H1 (cell line): ENCODE measurements at regions not wholly inside any gene's neighbourhood (a gene's known extent, or its start where the extent isn't known, plus 50 kb on each side); places are given as distances from the start of the nearest gene placed in this dataset.

ENCODE experiments used
- CTCF ChIA-PET: fragments of 300-600 bp; sonication (Branson Sonifier 250); formaldehyde crosslinking; loops from one replicate; lab custom pipeline; 2021; ENCODE audit not compliant: partially characterized antibody; lab: Charles Lee
- POLR2A ChIA-PET: fragments of 300-600 bp; sonication (Branson Sonifier 250); formaldehyde crosslinking; loops from one replicate; lab custom pipeline; 2021; ENCODE audit warnings: inconsistent platforms; ENCODE audit not compliant: partially characterized antibody; lab: Charles Lee
- DNase-seq, 2 experiments: peaks; one replicate each; pipeline versions ENCODE4 v3.0.0 to v3.0.0-alpha.2; 2010 to 2022; ENCODE audit warnings: low spot score in 2 of 2, low read depth in 1 of 2, mixed read lengths in 1 of 2
- FAIRE-seq: peaks from 2 replicates; lab custom pipeline; 2011; peaks lifted over from hg19 to GRCh38; lab: Jason Lieb, UNC
- H2AFZ ChIP-seq: 2 replicates; pipeline ENCODE4 v1.8.1; 2012; ENCODE audit warnings: low read length, inconsistent platforms
- H2AK5ac ChIP-seq: 2 replicates; pipeline ENCODE4 v1.6.1; 2013; ENCODE audit warnings: low read depth, low read length
- H2BK120ac ChIP-seq: replicated peaks from 2 replicates; pipeline ENCODE3; 2013; ENCODE audit warnings: low read depth, low read length, inconsistent platforms
- H2BK12ac ChIP-seq: 2 replicates; pipeline ENCODE4 v1.6.1; 2013; ENCODE audit warnings: low read depth, low read length
- H2BK15ac ChIP-seq: 2 replicates; pipeline ENCODE4 v1.6.1; 2013; ENCODE audit warnings: low read length
- H2BK20ac ChIP-seq: 2 replicates; pipeline ENCODE4 v1.6.1; 2013; ENCODE audit warnings: low read length
- H2BK5ac ChIP-seq: 2 replicates; pipeline ENCODE4 v1.6.1; 2013; ENCODE audit warnings: low read depth, low read length
- H3K14ac ChIP-seq: 2 replicates; pipeline ENCODE4 v1.6.1; 2013; ENCODE audit warnings: inconsistent platforms; ENCODE audit not compliant: insufficient read length
- H3K18ac ChIP-seq: 2 replicates; pipeline ENCODE4 v1.6.1; 2013; ENCODE audit warnings: low read length; ENCODE audit errors: extremely low read depth
- H3K23ac ChIP-seq: 2 replicates; pipeline ENCODE4 v1.6.1; 2013; ENCODE audit warnings: inconsistent platforms; ENCODE audit not compliant: insufficient read length
- H3K23me2 ChIP-seq: 2 replicates; pipeline ENCODE4 v1.6.1; 2013; ENCODE audit warnings: low read depth, low read length
- H3K27ac ChIP-seq: 2 replicates; pipeline ENCODE4 v1.6.1; 2011; ENCODE audit warnings: low read depth, low read length, inconsistent platforms
- H3K27me3 ChIP-seq, 4 experiments: replicated peaks in 1 of 4; 1 replicate in 1 of 4; 2 replicates in 3 of 4; pipeline versions ENCODE4 v1.6.1 to v1.8.1; 2011 to 2013; ENCODE audit warnings: low read length in 3 of 4, mild to moderate bottlenecking in 3 of 4, inconsistent platforms in 2 of 4, mixed read lengths in 2 of 4, moderate library complexity in 1 of 4; ENCODE audit not compliant: control insufficient read depth in 3 of 4, insufficient read depth in 3 of 4; ENCODE audit errors: extremely low read depth in 1 of 4
- H3K36me3 ChIP-seq, 4 experiments: 2 replicates each; pipeline versions ENCODE4 v1.6.1 to v1.8.1; 2011 to 2013; ENCODE audit warnings: mild to moderate bottlenecking in 4 of 4, low read length in 3 of 4, moderate library complexity in 2 of 4, control low read depth in 1 of 4, inconsistent platforms in 1 of 4; ENCODE audit not compliant: insufficient read depth in 4 of 4, control insufficient read depth in 2 of 4
- H3K4ac ChIP-seq: replicated peaks from 2 replicates; pipeline ENCODE3; 2013; ENCODE audit warnings: low read length, low read depth, mixed read lengths, inconsistent platforms; ENCODE audit not compliant: insufficient read length
- H3K4me1 ChIP-seq, 4 experiments: replicated peaks in 1 of 4; 1 replicate in 1 of 4; 2 replicates in 3 of 4; pipeline versions ENCODE4 v1.6.1 to v1.8.1; 2011 to 2013; ENCODE audit warnings: low read length in 3 of 4, inconsistent platforms in 2 of 4, mixed read lengths in 1 of 4; ENCODE audit not compliant: insufficient read depth in 4 of 4, control insufficient read depth in 3 of 4
- H3K4me2 ChIP-seq, 2 experiments: 2 replicates each; pipeline versions ENCODE4 v1.6.1 to v1.8.1; 2011 to 2013; ENCODE audit warnings: low read depth in 2 of 2, low read length in 2 of 2, control low read depth in 1 of 2, inconsistent platforms in 1 of 2, mild to moderate bottlenecking in 1 of 2; ENCODE audit not compliant: insufficient read depth in 1 of 2
- H3K4me3 ChIP-seq, 4 experiments: fragments of 200-600, 300-600 bp in 1 of 4; sonication (generic), shearing (Covaris generic), sonication (Bioruptor Twin) in 1 of 4; 2 replicates each; pipeline versions ENCODE4 v1.5.1 to v1.8.1; 2011 to 2016; ENCODE audit warnings: low read length in 4 of 4, low read depth in 3 of 4, control low read depth in 2 of 4, inconsistent platforms in 2 of 4, mild to moderate bottlenecking in 2 of 4, mixed read lengths in 1 of 4, moderate library complexity in 1 of 4; ENCODE audit not compliant: insufficient read depth in 2 of 4; ENCODE audit errors: extremely low read depth in 1 of 4
- H3K56ac ChIP-seq: replicated peaks from 2 replicates; pipeline ENCODE3; 2013; ENCODE audit warnings: low read depth, mild to moderate bottlenecking, mixed read lengths, low read length, inconsistent platforms; ENCODE audit not compliant: insufficient read length
- H3K79me1 ChIP-seq: 2 replicates; pipeline ENCODE4 v1.6.1; 2013; ENCODE audit warnings: low read depth, low read length, control low read depth
- H3K79me2 ChIP-seq, 2 experiments: 2 replicates each; pipeline versions ENCODE4 v1.6.1 to v1.8.1; 2012 to 2013; ENCODE audit warnings: low read length in 2 of 2, mild to moderate bottlenecking in 2 of 2, inconsistent platforms in 1 of 2; ENCODE audit not compliant: insufficient read depth in 2 of 2, control insufficient read depth in 1 of 2
- H3K9ac ChIP-seq, 4 experiments: replicated peaks in 1 of 4; 1 replicate in 1 of 4; 2 replicates in 3 of 4; pipeline versions ENCODE4 v1.6.1 to v1.8.1; 2011 to 2013; ENCODE audit warnings: low read depth in 3 of 4, low read length in 3 of 4, control low read depth in 2 of 4, mild to moderate bottlenecking in 2 of 4, moderate library complexity in 2 of 4, inconsistent platforms in 1 of 4; ENCODE audit errors: extremely low read depth in 1 of 4
- H3K9me3 ChIP-seq, 2 experiments: 2 replicates each; pipeline versions ENCODE4 v1.6.1 to v1.8.1; 2012 to 2013; ENCODE audit warnings: mild to moderate bottlenecking in 2 of 2, moderate library complexity in 2 of 2, control low read depth in 1 of 2, inconsistent platforms in 1 of 2, low read depth in 1 of 2, low read length in 1 of 2, mixed read lengths in 1 of 2; ENCODE audit not compliant: insufficient read depth in 2 of 2
- H4K20me1 ChIP-seq, 2 experiments: replicated peaks in 1 of 2; 2 replicates each; pipeline versions ENCODE3 to v1.8.1; 2011 to 2013; ENCODE audit warnings: inconsistent platforms in 2 of 2, low read length in 2 of 2, mild to moderate bottlenecking in 1 of 2; ENCODE audit not compliant: insufficient read depth in 2 of 2, control insufficient read depth in 1 of 2
- H4K5ac ChIP-seq: 2 replicates; pipeline ENCODE4 v1.6.1; 2013; ENCODE audit warnings: low read length, low read depth, mixed read lengths, inconsistent platforms; ENCODE audit not compliant: insufficient read length
- H4K8ac ChIP-seq: 2 replicates; pipeline ENCODE4 v1.8.0; 2013; ENCODE audit warnings: mild to moderate bottlenecking, moderate library complexity, low read length, inconsistent platforms; ENCODE audit not compliant: insufficient read depth; ENCODE audit errors: extremely low read depth
- H4K91ac ChIP-seq: replicated peaks from 2 replicates; pipeline ENCODE3; 2013; ENCODE audit warnings: low read length, mixed read lengths, inconsistent platforms; ENCODE audit not compliant: insufficient read length
- BRCA1 ChIP-seq: IDR thresholded peaks from 2 replicates; pipeline ENCODE4 v1.6.1; 2012; ENCODE audit warnings: low read depth, low read length, improper control_type of control experiment
- CTCF ChIP-seq, 3 experiments: IDR thresholded peaks; 1 replicate in 2 of 3; 2 replicates in 1 of 3; pipeline versions ENCODE4 v1.5.1 to v1.6.1; 2011; ENCODE audit warnings: low read length in 3 of 3, mild to moderate bottlenecking in 3 of 3, inconsistent platforms in 2 of 3, low read depth in 1 of 3, moderate library complexity in 1 of 3; ENCODE audit not compliant: insufficient read depth in 1 of 3; ENCODE audit errors: control extremely low read depth in 1 of 3
- E2F6 ChIP-seq: IDR thresholded peaks from 2 replicates; pipeline ENCODE4 v1.6.1; 2012; ENCODE audit warnings: inconsistent platforms
- EGR1 ChIP-seq: IDR thresholded peaks from 2 replicates; pipeline ENCODE4 v1.6.1; 2011; ENCODE audit warnings: low read depth, low read length, borderline replicate concordance
- KDM1A ChIP-seq: fragments of 200-600, 300-600 bp; sonication (generic); IDR thresholded peaks from 2 replicates; pipeline ENCODE4 v1.7.1; 2016; ENCODE audit warnings: mild to moderate bottlenecking, low read length, borderline replicate concordance
- NRF1 ChIP-seq: IDR thresholded peaks from 2 replicates; pipeline ENCODE4 v1.6.1; 2011; ENCODE audit warnings: mild to moderate bottlenecking, low read depth, low read length, improper control_type of control experiment
- RNF2 ChIP-seq: fragments of 200-900, 300-1000 bp; sonication (generic); IDR thresholded peaks from 2 replicates; pipeline ENCODE4 v1.7.1; 2016; ENCODE audit warnings: borderline replicate concordance, low read depth, mild to moderate bottlenecking, antibody characterized with exemption, low read length; ENCODE audit not compliant: poor library complexity, severe bottlenecking; ENCODE audit errors: missing control alignments
- WGBS, 2 experiments: shearing (Covaris generic) in 1 of 2; methylation state at CpG; one replicate each; pipeline versions ENCODE4 v1.1.6 to v1.1.7; 2013 to 2015; ENCODE audit warnings: low lambda C conversion rate in 2 of 2, mixed read lengths in 2 of 2, inconsistent platforms in 1 of 2, low coverage in 1 of 2, missing lambda C conversion rate in 1 of 2; ENCODE audit not compliant: insufficient replicate concordance in 2 of 2, insufficient coverage in 1 of 2, insufficient read length in 1 of 2; ENCODE audit errors: extremely low coverage in 1 of 2, missing lambda C conversion rate in 1 of 2; 5-methylcytosine and 5-hydroxymethylcytosine counted together

GRCh38 chrX:150225266-150225665 is 137.9 kb upstream of the MAMLD1 start:
- no CpG with 5 or more reads among the region's 3 CpGs for WGBS, 2 experiments
- DNase-seq, result no peak
- Histone ChIP-seq H2BK120ac (no peak overlapping the region), H2AFZ (no peak overlapping the region), H3K27ac (no peak overlapping the region), H3K36me3 (no peaks in the 10 kb centered on the region), H4K5ac (no peak overlapping the region), H3K18ac (no peak overlapping the region), H3K27me3 (peaks cover 7 to 37% (median 14%) of the 10 kb centered on the region in 4 experiments; a peak in 5 of 7 replicates), H4K91ac (no peak overlapping the region), H2BK5ac (no peak overlapping the region), H4K20me1 (no peaks in the 10 kb centered on the region), H3K9me3 (no peaks in the 10 kb centered on the region), H3K56ac (no peak overlapping the region), H2BK12ac (no peak overlapping the region), H3K14ac (no peak overlapping the region), H3K79me1 (no peaks in the 10 kb centered on the region), H2BK20ac (no peak overlapping the region), H4K8ac (no peak overlapping the region), H3K23me2 (no peaks in the 10 kb centered on the region), H3K9ac (no peak overlapping the region), H2BK15ac (no peak overlapping the region), H3K4ac (no peak overlapping the region), H3K4me1 (peaks cover 0 to 9% (median 3%) of the 10 kb centered on the region in 4 experiments; a peak in 4 of 7 replicates), H3K4me3 (peak overlapping the region in 1 of 4 experiments; percentile 21; a peak in 1 of 8 replicates), H3K4me2 (peak overlapping the region; percentile 46 to 53; a peak in 2 of 4 replicates), H2AK5ac (no peak overlapping the region), H3K79me2 (no peaks in the 10 kb centered on the region), H3K23ac (no peak overlapping the region)
- TF ChIP-seq NRF1 (no peak), E2F6 (no peak), EGR1 (no peak), CTCF (IDR thresholded peaks at IDR 0.05; ENCODE audit: control extremely low read depth in 1 of 3, insufficient read depth in 1 of 3, low read depth in 1 of 3, low read length in 3 of 3) (no peak), RNF2 (no peak), KDM1A (no peak), BRCA1 (no peak)
- FAIRE-seq, result no peak
- CTCF ChIA-PET, result interaction anchor here (1.0 to 1.8 kb wide), 2 partner anchors 12 to 139 kb away, joined by 3 to 4 read pairs; no protein-coding TSS in a partner anchor
- POLR2A ChIA-PET, result no interaction called here
